HUDEP-2 (cell line): ENCODE measurements at regions not wholly inside any gene's neighbourhood (a gene's known extent, or its start where the extent isn't known, plus 50 kb on each side); places are given as distances from the start of the nearest gene placed in this dataset.

Experiments
- DNase-seq, 76 experiments: peaks; one replicate each; lab custom pipeline; 2025; ENCODE audit not compliant: unreplicated experiment in 76 of 76; lab: John Stamatoyannopoulos, UW

GRCh38 chr5:74576941-74577456, 63.5 kb downstream of the ENC1 start:
- no peak for DNase-seq

- DNase-seq, result no peak
Measured at GRCh38 chr5:74575741-74576538, 64.6 kb downstream of the ENC1 start.

- DNase-seq, result no peak
Measured at GRCh38 chr5:74570250-74570649, 70.3 kb downstream of the ENC1 start.

GRCh38 chr5:74567411-74567995, 73.0 kb downstream of the ENC1 start:
- no peak for DNase-seq

- no peak for DNase-seq
Measured at GRCh38 chr5:74562122-74562521, 78.4 kb downstream of the ENC1 start.

GRCh38 chr5:74560245-74560644, 80.3 kb downstream of the ENC1 start:
- DNase-seq, result no peak

- no peak for DNase-seq
Measured at GRCh38 chr5:74556631-74557595, 83.6 kb downstream of the ENC1 start.

GRCh38 chr5:74556006-74556405, 84.5 kb downstream of the ENC1 start:
- peak in 1 of 76 experiments; percentile 2 for DNase-seq

GRCh38 chr5:74552101-74552500, 88.4 kb downstream of the ENC1 start:
- DNase-seq, result no peak

- no peak for DNase-seq
Measured at GRCh38 chr5:74550927-74551326, 89.6 kb downstream of the ENC1 start.

GRCh38 chr5:74549384-74549783, 91.1 kb downstream of the ENC1 start:
- no peak for DNase-seq

GRCh38 chr5:74546796-74547195, 93.7 kb downstream of the ENC1 start:
- no peak for DNase-seq

- no peak for DNase-seq
Measured at GRCh38 chr5:74544811-74545210, 95.7 kb downstream of the ENC1 start.

GRCh38 chr5:74543162-74543995, 97.1 kb downstream of the ENC1 start:
- no peak for DNase-seq

- DNase-seq, result no peak
Measured at GRCh38 chr5:74542482-74542881, 98.0 kb downstream of the ENC1 start.

GRCh38 chr5:74541381-74541781, 99.1 kb downstream of the ENC1 start:
- no peak for DNase-seq

GRCh38 chr5:74540622-74541021, 99.9 kb downstream of the ENC1 start:
- DNase-seq, result no peak

GRCh38 chr5:74539986-74540385, 100.5 kb downstream of the ENC1 start:
- no peak for DNase-seq

- no peak for DNase-seq
Measured at GRCh38 chr5:74538206-74538661, 102.3 kb downstream of the ENC1 start.

GRCh38 chr5:74536658-74537057, 103.9 kb downstream of the ENC1 start:
- no peak for DNase-seq
